ENCODE measurements at regions not wholly inside any gene's neighbourhood (a gene's known extent, or its start where the extent isn't known, plus 50 kb on each side); places are given as distances from the start of the nearest gene placed in this dataset.
A peak's percentile ranks its signal among the peaks of the same experiment; 100 is the strongest.
"Not testable (repeated sequence)": the region's sequence is repeated elsewhere in the genome, so short reads cannot be mapped to it uniquely, and the experiment has no call there.

GRCh38 chr1:221478050-221478949 lies 263.6 kb downstream of the DUSP10 start:
- no peak for DNase-seq

- DNase-seq: peak; percentile 59
These were observed 253.9 kb downstream of the DUSP10 start for GRCh38 chr1:221487781-221488524.

GRCh38 chr1:221488550-221488949 lies 253.3 kb downstream of the DUSP10 start:
- no peak for DNase-seq

- no peak for DNase-seq
These were observed 247.2 kb downstream of the DUSP10 start for GRCh38 chr1:221494670-221495069.

GRCh38 chr1:221497046-221497445 lies 244.8 kb downstream of the DUSP10 start:
- DNase-seq: no peak

GRCh38 chr1:221503268-221503667 lies 238.6 kb downstream of the DUSP10 start:
- no peak for DNase-seq

- DNase-seq: no peak
These were observed 232.1 kb downstream of the DUSP10 start for GRCh38 chr1:221509575-221510355.

GRCh38 chr1:221510793-221511503 lies 230.9 kb downstream of the DUSP10 start:
- DNase-seq: no peak

- peak; percentile 80 for DNase-seq
These were observed 230.1 kb downstream of the DUSP10 start for GRCh38 chr1:221511797-221512196.

- DNase-seq: no peak
These were observed 227.1 kb downstream of the DUSP10 start for GRCh38 chr1:221514806-221515205.

GRCh38 chr1:221515496-221515895 lies 226.4 kb downstream of the DUSP10 start:
- DNase-seq: no peak

- no peak for DNase-seq
These were observed 223.9 kb downstream of the DUSP10 start for GRCh38 chr1:221517961-221518360.

- DNase-seq: no peak
These were observed 221.6 kb downstream of the DUSP10 start for GRCh38 chr1:221520250-221520649.

- no peak for DNase-seq
These were observed 220.2 kb downstream of the DUSP10 start for GRCh38 chr1:221521686-221522085.

- no peak for DNase-seq
These were observed 219.4 kb downstream of the DUSP10 start for GRCh38 chr1:221522529-221522940.

GRCh38 chr1:221525749-221526148 lies 216.1 kb downstream of the DUSP10 start:
- no peak for DNase-seq

- DNase-seq: peak; percentile 77
These were observed 214.6 kb downstream of the DUSP10 start for GRCh38 chr1:221527302-221527701.

- DNase-seq: peak; percentile 93
These were observed 213.8 kb downstream of the DUSP10 start for GRCh38 chr1:221527886-221528624.

GRCh38 chr1:221530159-221530558 lies 211.7 kb downstream of the DUSP10 start:
- DNase-seq: not testable (repeated sequence)

- DNase-seq: no peak
These were observed 211.1 kb downstream of the DUSP10 start for GRCh38 chr1:221530791-221531190.

GRCh38 chr1:221532071-221532773 lies 209.7 kb downstream of the DUSP10 start:
- DNase-seq: no peak

Data from DMS79 (cell line).